SW480 (cell line): ENCODE measurements at regions not wholly inside any gene's neighbourhood (a gene's known extent, or its start where the extent isn't known, plus 50 kb on each side); places are given as distances from the start of the nearest gene placed in this dataset.
A peak's percentile ranks its signal among the peaks of the same experiment; 100 is the strongest.
"Not testable (repeated sequence)": the region's sequence is repeated elsewhere in the genome, so short reads cannot be mapped to it uniquely, and the experiment has no call there.

Experiments used
- DNase-seq: peaks from one replicate; pipeline ENCODE4 v3.0.0-alpha.2; 2016; ENCODE audit warnings: low spot score

DNA sequence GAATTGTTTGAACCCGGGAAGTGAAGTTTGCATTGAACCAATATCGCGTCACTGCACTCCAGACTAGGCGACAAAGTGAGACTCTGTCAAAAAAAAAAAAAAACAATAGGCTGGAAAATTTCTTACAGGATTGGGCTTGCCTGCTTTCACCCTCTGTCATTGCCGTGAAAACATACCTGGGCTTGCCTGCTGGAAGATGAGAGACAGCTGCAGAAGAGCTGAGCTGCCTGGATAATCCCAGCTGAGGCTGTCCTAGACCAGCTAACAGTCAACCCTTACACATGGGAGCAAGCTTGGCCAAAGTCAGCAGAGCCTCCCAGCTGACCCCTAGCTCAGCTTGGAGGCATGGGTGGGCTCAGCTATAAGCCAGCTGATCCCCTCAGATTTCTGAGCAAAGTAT is 306.2 kb downstream of the CCSER2 start:
- no peak for DNase-seq

DNA sequence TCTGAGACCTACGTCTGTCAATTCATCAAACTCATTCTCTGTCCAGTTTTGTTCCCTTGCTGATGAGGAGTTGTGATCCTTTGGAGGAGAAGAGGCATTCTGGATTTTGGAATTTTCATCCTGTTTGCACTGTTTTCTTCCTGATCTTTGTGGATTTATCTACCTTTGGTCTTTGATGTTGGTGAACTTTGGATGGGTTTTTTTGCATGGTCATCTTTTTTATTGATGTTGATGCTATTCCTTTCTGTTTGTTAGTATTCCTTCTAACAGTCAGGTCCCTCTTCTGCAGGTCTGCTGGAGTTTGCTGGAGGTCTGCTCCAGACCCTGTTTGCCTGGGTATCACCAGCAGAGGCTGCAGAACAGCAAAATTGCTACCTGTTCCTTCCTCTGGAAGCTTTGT is 322.2 kb downstream of the CCSER2 start:
- DNase-seq = not testable (repeated sequence)

DNA sequence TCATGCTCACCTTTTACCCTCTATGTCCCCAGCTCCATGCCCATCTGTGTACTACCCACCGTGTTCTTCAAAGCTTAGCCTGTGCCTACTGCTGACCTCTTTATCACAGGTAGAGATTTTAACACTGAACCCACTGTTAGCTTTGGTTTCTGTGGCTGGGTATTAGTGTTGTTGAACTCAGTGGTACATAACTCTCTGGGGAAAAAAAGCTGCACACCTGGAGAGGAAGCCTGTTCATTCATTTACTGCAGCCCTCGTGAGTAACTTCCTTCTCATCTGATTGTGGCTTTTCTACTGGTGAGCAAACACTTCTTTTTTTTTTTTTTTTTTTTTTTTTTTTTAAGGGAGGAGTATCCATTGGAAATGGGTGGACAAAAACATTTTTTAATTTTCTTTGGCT is 326.3 kb downstream of the CCSER2 start:
- DNase-seq = peak; percentile 85

DNA sequence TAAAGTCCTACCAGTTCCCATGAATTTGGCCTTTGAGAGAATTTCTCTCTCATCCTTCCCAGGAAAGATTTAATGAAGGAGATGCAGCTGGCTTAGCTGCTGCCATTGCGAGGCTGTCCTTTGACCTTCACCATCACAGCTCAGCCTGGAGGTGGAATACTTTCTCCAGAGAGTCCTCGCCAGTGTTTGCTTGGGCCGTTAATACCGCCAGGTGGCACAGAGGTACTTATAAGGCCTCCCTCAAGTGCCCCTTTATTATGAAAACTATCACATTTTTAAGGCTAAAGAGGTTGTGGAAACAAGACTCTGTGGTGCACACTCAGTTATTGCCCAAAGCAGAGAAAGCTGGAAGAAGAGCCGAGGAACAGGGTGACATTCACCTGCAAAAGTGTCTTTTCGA is 330.6 kb downstream of the CCSER2 start:
- DNase-seq = no peak

DNA sequence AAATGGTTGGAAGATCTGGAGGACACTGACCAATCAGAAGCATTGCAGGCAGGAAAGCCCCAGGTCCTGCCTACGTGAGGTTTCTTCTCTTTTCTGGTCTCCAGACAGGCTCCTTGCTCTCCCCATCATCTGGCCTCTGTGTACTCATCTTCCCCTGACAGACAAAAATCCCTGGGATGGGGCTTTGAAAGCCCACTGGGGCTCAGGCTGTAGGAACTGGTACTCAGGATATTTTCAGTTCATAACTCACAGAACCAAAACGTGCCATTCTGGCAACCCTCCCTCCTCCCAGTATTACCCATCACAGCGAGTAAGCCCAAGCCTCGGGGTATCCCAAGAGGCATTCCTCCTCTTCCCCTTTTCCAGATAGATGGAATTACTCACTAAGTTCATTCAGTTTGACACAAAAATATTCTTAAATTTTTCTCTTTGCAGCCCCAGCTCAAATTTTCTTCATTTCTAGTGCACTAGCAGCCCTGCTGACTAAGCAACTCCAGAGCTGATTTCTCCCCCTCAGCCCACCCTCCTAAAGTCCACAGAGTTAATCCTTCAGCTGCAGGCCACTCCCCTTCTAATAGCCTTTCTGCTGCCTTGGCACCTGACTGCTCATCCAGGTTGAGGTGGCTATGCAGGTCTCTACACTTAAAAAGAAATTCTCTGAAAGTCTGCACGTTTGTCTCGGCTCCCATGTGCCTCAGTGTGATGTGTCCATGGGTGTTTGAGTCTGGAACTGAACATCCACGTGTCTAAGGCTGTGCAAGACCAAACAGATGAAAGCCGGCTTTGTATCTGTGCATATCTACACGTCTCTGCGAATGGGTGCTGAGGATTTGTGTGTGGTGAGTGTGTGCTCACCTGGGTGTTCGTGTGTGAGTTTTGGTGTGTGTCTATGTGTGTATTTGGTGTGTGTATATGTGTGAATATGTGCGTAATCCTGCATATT is 331.4 kb downstream of the CCSER2 start:
- DNase-seq = no peak

DNA sequence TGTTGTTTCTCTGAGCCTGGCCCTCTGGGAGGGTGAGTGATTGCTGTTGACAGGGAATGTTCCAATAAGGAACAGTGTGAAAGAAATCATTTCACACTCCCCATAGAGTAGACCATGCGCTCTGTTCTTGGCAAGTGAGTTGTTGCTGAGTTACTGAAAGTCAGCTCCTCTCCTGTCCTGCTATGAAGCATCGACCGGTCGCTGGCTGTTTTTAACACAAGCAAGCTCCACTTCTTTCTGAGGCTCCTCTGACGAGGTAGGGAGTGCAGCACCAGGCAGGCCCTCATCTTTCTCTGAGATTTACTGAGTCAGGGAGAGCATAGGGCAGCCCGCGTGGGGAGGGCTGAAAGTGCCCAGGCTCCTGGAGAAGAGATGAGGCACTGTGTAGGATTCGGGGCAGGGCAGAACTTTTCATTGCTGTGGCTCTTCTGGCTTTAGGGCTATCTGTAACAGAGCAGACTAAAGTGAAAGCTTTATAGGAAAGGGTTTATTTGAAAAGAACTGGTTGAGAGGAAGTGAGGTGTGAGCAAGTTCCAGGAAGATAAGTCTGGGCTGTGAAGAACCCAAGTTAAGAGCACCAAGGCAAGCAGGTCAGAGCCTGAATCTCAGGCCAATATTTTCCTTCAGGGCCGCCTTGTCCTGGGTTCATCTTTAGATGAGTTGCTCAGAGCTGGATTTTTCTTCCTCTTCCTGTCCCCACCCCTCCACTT is 332.2 kb downstream of the CCSER2 start:
- DNase-seq = no peak

DNA sequence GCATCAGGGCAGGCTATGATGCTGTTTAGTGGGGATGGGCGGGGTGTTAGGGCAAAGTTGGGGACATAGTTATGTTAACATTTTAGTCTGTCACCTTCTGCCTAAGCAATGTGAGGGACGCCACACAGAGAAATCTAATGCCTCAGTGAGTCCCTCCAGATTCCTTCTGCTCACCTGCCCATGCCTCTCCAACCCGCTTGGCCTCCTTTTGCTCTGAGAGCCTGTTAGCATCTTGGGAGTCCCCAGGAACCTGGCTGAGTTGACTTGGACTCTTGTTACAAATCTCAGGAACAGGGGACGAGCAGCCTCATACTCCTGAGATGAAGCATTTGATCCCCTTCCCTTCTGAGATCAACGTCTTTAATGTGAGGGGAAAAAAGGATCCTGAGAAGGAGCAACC is 336.8 kb downstream of the CCSER2 start:
- no peak for DNase-seq

DNA sequence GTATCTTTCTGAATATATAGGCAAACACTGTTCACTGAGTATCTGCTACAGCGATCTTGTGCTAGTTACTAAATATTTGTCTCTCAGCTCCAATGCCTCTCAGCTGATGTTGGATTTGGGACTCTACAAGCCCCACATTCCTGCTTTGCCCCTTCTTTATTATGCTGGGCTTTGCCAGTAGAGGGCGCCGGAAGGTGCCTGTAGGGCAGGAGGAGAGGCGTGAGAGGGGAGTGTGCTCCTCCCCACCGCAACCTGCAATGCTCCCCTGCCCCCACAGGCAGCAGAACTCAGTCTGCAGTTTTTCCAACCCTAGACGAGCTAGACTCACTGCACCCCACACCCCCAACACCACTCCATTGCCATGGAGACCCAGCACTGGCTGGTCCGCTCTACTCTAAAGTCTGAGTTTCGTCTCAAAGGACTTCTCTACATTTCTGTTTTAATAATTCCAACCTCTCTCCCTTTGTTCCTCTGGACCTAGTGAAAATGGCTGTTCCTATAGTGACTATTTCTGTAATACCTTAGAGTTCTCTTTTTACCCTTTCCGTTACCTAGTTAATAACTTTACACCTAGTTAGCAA is 337.6 kb downstream of the CCSER2 start:
- DNase-seq = peak; percentile 46

DNA sequence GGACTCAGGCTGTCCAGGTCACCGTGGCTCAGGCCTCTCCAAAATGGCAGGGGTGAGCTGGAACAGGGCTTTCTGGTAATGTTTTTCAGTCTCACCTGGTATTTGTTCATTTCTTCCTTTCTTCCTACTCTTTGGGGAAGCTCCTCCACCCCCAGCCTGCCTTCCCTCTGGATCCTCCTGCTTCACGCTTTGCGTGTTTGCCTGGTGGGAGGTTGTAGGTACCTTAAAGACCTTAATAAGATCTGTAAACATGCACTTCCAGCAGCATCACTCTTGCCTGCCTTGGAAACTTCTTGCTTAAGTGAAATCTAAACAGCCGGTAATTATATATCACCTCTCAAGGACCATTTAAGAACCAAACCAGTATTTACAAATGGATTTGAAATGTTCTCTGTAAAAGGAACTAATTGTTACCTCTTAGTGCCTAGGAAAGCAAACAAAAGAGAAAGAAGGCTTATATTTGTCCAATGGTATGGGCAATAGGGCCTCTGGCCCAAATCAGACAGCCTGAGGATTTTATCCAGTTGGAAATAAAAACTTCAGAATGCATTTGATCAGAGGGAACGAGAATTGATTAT is 339.9 kb downstream of the CCSER2 start:
- no peak for DNase-seq

DNA sequence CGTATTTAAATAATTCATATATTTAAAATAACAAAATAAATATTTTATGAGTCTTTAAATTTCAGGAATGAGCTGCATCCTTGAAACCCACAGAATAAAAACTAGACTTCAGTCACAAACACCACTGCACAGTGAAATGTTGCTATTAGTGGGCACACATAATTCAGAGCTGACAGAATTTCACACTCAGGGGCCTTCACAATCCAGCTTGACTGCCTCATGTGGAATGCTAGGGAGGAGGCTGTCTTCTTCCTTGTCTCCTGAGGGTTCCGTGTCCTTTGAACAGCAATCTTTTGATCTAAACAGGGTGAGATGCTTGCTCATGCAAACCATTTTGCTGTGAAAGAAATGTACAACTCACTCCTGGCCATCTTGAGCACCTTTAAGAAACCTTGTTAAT is 346.7 kb downstream of the CCSER2 start:
- DNase-seq = no peak

DNA sequence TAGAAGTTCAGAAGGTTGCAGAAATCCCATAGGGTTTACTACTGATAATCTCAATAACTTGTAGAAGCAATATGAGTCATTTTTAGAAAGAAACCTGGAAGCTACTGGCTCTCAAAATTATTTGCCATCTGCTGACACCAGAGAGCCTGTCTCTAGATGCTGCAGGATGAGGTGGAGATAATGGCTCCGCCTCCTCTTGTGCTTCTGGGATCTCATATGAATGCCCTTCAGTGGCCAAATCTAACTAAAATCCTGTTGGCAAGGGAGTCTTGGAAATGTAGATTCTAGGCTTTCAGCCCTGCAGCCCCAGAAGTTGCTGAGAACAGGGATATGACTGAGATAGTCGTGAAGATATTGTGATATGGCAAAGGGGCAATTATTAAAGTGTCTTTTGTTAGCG is 348.1 kb downstream of the CCSER2 start:
- no peak for DNase-seq

DNA sequence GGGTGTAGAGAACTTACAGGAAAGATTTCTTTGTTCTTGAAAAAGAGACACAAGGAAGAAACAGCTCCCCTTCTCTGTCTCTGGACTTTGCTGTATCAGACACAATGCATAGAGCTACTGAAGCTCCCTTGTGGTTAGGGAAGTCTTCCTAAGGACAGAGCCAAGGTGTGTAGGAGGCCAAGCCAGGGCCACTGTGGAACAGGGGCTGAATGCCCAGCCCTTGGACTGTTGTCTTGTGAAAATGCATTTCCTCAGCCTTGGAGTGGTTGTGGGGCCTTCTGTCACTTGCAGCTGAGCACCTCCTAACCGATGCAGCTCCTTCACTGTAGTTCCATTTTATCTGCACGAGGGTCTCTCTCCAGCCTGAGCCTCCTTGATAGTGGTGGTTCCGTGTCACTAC is 353.4 kb downstream of the CCSER2 start:
- no peak for DNase-seq

DNA sequence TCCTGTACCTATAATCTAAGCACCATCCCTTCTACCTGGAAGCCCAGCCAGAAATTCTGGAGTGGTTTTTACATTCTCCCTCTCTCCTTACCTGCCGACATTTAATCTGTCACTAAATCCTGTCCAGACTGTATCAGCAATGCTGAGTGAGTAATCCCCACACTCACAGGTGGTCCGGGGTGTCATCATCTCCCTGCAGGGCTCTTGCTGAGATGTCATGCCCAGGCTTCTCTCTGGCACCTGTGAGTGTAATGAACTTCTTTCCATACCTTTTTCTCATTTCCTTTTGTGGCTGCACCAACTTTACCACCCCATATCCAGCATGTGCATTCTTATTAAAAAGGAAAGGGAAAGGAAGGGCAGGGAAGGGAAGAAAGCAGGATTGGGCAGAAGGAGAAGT is 355.2 kb downstream of the CCSER2 start:
- no peak for DNase-seq

DNA sequence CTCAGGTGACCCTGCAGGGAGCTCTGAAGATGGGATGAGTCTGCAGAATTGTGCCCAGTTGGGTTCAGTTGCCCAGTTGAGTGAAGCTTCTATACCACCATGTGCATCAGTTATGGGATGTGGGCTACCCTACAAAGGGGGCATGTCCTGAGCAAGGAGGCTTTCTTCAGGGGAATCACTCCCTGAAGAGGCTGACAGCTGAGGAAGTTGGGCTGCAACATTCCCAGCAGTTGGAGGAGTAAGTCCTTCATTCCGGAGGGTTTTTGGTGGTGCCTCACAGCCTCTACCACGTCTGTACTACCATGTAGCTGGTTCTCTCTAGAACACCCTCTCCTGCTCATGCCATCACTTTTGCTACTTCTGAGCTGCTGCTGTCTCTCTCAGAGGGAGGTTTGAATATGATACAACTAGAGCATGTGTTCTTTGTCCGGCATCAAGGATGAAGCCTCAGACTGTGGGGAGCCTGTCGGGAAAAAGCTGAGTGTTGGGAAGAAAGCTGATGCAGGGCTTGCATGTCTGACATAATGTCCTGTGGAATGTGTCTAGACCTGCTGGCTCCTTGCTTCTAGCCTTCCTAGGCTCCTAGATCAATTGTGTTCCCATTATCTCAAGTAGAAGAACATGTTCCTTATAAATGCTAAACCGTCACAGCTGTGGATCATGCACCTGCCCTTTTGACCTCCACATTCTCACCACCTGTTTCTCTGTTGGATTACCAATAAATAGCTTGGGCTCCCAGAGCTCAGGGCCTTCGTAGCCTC is 355.8 kb downstream of the CCSER2 start:
- no peak for DNase-seq

DNA sequence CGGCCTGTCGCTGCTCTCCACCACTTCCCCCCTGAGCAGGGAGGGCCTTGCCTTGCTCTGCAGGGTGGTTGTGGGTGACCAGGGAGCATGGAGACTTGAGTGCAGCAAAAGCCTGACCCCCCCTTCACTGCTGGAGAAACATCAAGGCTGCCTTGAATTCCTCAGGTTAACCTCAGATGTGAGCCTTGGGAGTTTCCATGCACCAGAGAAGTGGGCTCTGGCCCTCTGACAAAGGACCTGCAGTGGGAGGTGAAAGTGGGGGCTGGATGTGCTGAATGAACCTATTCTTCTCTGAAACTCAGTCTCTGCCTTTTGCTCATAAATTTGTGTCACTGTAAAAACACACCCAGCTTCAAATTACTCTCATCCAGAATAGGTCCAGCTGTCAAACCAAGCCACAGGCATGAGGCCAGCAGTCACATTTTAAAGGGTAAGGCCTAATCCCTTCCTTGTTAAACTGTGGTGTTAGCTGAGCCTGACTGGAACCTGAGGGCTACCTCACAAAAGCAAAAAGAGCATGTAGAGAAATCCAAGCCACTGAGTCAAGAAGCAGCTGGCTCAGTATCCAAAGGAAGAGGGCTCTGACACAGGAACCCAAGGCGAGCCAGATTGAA is 356.8 kb downstream of the CCSER2 start:
- peak; percentile 44 for DNase-seq

DNA sequence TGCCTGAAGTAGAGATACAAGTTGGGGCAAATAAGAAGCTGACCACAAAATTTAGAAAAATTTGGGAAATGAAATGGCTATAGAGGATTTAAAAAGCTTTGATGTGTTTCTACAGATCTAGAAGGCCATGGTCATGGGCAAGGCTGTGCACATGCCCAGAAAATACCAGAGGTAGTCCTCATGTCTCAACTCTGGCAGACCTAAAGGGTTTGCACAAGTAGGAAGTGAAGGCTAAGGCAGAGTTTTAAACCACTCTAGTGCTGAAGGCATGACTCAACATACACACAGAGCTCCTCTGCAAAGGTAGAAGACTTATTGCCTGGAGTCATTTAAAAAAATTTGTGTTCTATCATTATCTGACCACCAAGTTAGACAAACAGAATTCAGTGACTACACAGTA is 364.6 kb downstream of the CCSER2 start:
- no peak for DNase-seq

DNA sequence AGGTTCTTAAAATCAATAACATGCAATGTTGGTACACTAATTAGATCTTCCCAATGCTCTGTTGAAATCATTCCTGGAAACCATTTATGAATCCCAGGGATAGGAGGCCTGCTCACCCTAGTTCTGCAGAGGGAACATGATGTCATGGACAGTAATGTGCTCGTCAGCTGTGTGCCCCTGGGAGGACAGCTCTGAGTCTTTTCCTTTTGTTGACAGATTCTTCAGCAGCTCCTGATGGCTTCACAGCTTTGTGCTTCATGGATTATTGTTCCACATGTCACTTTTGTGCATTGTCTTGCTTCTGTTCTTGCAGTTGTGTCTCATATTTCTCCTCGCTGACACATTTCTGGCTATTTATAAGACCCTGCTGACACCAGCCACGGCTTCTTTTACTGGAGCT is 367.5 kb downstream of the CCSER2 start:
- no peak for DNase-seq

DNA sequence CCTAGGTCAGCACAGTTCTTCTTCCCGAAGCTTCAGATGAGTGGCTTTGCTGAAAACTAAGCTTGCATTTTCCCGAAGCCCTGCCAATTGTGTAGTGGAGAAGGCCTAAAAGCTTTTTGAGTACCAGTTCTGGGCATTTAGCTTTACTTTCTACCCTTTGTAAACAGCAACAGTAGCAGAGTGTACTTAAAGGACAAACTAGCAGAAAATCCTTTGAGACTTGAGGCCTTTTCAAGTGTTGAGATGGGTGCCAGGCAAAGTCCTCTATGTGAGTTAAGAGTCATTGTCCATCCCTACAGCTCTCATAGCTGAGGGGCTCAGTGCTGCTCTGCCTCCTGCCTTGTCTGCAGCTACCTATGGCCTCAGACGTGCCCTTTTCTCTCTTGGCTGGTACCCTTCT is 368.2 kb downstream of the CCSER2 start:
- no peak for DNase-seq

DNA sequence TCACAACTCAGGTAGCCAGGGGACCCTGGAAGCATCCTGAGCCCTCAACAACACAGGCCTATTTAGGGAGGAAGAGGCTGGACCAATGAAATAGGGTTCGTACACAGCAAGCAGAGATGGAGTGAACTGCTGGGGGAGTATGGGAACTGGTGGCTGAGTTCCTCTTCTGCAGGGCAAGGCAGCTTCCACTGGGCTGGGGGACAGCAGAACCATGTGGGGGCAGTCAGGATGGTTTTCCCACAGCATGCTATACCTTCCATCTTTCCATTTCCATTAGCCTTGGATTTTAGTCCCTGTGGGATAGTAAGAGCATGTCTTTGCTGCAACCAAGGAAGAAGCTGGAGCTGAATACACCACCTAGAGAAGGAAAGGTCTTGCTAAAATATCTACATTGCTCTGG is 370.6 kb downstream of the CCSER2 start:
- no peak for DNase-seq

DNA sequence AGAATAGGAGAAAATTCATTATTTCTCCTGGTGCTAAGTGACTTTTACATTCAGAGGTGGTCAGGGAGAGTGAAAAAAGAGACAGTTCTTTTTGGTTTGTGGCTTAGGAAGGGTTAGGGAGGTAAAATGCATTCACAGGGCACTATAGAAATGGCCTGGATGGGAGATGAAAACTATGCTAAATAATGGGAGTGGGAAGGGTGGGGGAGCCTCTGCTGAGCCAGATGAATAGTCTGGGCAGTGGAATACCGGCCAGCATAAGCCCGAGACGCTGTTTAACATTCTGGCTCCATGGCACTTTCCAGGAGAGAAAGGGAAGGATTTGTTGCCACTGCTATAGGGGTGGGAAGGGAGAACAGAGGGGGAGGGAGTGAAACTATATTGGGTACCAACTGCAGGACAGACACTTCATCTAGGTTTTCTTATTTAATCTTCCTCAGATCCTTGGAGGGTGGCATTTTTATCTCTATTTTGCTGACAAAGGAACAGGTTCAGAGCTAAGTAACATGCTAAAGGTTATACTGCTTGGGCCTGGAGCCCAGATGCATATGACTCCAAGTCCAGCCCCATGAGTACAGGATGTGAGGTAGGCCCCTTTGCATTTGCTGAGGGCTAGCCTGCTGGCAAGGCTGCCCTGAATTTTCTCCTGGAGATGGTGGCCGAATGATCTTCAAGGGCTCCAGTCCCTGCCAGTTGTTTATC is 372.4 kb downstream of the CCSER2 start:
- no peak for DNase-seq

DNA sequence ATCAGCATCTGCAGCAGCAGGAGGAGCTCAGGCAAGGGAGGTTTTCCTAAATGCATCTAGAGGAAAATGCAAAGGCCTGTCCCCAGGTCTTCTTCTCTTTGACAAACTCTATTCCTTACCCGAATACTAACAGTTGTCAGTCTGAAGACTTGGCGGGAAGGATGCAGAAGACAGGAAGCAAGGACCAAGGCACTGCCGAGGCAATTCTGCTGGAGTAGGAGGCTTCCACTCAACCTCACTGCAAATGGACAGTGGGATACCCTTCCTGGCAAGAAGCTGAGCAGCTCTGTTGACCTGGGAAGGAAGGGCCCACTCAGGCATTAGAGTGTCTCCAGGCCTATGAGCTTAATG is 373.0 kb downstream of the CCSER2 start:
- DNase-seq = no peak
